ENCODE measurements at regions not wholly inside any gene's neighbourhood (a gene's known extent, or its start where the extent isn't known, plus 50 kb on each side); places are given as distances from the start of the nearest gene placed in this dataset.
"Not testable (repeated sequence)": the region's sequence is repeated elsewhere in the genome, so short reads cannot be mapped to it uniquely, and the experiment has no call there.

DNA sequence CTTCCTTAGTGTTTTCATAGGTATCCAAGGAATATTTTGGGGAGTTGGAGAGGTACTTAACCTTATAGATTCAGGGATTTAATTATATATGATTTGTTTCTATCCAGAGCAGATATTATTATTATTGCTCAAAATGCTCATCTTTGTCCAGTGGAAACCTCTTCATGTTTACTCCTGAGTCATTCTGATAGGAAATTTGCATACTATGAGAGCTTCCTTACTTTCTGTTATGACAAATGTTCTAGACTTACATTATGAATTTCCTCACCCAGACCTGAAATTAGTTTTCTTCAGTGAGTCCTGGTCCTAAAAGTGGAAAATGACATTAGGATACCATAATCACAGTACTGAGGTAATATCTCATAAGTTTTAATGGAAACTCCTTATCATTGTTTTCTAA, 57.5 kb upstream of the PLPPR5 start:
- H3K4me1 ChIP-seq (ENCODE audit: control insufficient read depth, insufficient read depth, low read length) = no peaks in the 10 kb centered on the region
- DNase-seq (ENCODE audit: low read depth) = no peak
- no peak overlapping the region for H3K4me3 ChIP-seq (ENCODE audit: low read length)
- no peaks in the 10 kb centered on the region for H3K9me3 ChIP-seq (ENCODE audit: control insufficient read depth, low read length)
- no peaks in the 10 kb centered on the region for H3K27me3 ChIP-seq (replicated peaks; ENCODE audit: control insufficient read depth, insufficient read depth, low read length)
- no peaks in the 10 kb centered on the region for H3K36me3 ChIP-seq (ENCODE audit: control insufficient read depth, insufficient read depth, low read length, severe bottlenecking)
- H3K9ac ChIP-seq (ENCODE audit: low read length) = no peak overlapping the region

DNA sequence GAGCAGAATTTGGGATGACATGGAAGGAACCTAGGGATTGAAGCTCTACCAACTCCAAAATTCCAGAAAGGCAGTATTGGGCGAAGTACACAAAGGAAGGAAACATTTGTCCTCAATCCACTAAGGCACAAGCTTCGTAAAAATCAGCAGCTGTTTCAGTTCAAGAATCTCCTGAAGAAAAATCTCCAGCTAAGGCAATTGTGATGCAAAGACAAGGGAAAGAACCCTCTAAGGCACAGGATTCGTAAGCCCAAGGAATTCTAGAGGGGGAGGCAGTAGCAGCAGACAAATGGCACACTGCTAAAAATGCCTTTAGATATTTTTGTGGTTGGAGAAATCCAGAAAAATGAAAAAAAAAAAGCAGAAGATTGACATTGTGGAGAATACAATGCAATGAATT, 64.5 kb upstream of the PLPPR5 start:
- DNase-seq (ENCODE audit: low read depth) = no peak
- Histone ChIP-seq H3K9me3 (ENCODE audit: control insufficient read depth, low read length) (no peaks in the 10 kb centered on the region), H3K9ac (ENCODE audit: low read length) (no peak overlapping the region), H3K36me3 (ENCODE audit: control insufficient read depth, insufficient read depth, low read length, severe bottlenecking) (no peaks in the 10 kb centered on the region), H3K4me1 (ENCODE audit: control insufficient read depth, insufficient read depth, low read length) (peaks cover 3% of the 10 kb centered on the region), H3K27me3 (replicated peaks; ENCODE audit: control insufficient read depth, insufficient read depth, low read length) (no peaks in the 10 kb centered on the region), H3K4me3 (ENCODE audit: low read length) (no peak overlapping the region)

DNA sequence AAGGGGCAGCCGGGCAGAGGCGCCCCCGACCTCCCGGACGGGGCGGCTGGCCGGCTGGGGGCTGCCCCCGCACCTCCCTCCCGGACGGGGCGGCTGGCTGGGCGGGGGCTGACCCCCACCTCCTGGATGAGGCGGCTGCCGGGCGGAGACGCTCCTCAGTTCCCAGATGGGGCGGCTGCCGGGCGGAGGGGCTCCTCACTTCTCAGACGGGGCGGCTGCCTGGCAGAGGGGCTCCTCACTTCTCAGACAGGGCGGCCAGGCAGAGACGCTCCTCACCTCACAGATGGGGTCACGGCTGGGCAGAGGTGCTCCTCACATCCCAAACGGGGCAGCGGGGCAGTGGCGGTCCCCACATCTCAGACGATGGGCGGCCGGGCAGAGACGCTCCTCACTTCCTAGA, 73.9 kb upstream of the PLPPR5 start:
- not testable (repeated sequence) for H3K36me3 ChIP-seq (ENCODE audit: control insufficient read depth, insufficient read depth, low read length, severe bottlenecking); H3K9ac ChIP-seq (ENCODE audit: low read length); H3K27me3 ChIP-seq (replicated peaks; ENCODE audit: control insufficient read depth, insufficient read depth, low read length); DNase-seq (ENCODE audit: low read depth); H3K4me1 ChIP-seq (ENCODE audit: control insufficient read depth, insufficient read depth, low read length); H3K4me3 ChIP-seq (ENCODE audit: low read length)
- peaks cover 12% of the 10 kb centered on the region for H3K9me3 ChIP-seq (ENCODE audit: control insufficient read depth, low read length)

DNA sequence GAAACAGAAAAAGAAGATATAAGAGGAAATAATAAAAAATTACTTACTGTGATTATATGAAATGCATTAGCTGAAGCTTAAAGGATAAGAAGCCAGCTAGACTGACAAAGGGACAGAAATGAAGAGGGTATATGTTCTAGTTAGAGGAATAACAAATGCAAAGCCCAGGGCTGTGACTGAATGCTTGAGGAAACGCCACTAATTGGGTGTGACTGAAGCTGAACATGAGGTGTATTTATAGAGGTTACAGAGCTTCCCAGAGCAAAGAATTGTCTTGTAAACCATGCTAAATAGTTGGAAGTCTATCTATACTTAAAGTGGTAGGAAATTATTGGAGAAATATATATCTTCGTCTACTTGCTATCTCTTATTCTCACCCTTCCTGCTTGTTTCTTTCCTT, 77.7 kb upstream of the PLPPR5 start:
- no peak for DNase-seq (ENCODE audit: low read depth)
- H3K9ac ChIP-seq (ENCODE audit: low read length) = no peak overlapping the region
- no peak overlapping the region for H3K4me3 ChIP-seq (ENCODE audit: low read length)
- no peaks in the 10 kb centered on the region for H3K4me1 ChIP-seq (ENCODE audit: control insufficient read depth, insufficient read depth, low read length)
- no peaks in the 10 kb centered on the region for H3K27me3 ChIP-seq (replicated peaks; ENCODE audit: control insufficient read depth, insufficient read depth, low read length)
- no peaks in the 10 kb centered on the region for H3K36me3 ChIP-seq (ENCODE audit: control insufficient read depth, insufficient read depth, low read length, severe bottlenecking)
- peaks cover 1% of the 10 kb centered on the region for H3K9me3 ChIP-seq (ENCODE audit: control insufficient read depth, low read length)

DNA sequence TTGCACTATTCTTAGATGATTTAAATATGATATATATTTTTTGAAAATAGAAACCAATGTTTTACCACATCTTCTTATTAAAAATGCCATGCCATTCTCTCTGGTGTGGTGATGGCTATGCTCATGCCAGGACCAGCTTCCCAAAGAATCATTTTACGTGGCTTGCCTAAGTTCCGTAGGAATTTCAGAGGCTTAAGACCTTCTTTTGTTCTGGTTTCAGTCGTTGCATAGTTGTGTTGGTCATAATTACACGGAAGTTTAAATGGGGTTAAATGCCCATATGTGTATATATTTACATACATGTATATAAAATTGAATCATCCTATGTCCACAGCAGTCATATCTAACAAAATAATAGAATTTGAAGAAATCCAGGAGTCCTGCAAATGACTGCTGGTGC, 78.7 kb upstream of the PLPPR5 start:
- Histone ChIP-seq H3K9me3 (ENCODE audit: control insufficient read depth, low read length) (no peaks in the 10 kb centered on the region), H3K4me3 (ENCODE audit: low read length) (no peak overlapping the region), H3K36me3 (ENCODE audit: control insufficient read depth, insufficient read depth, low read length, severe bottlenecking) (no peaks in the 10 kb centered on the region), H3K27me3 (replicated peaks; ENCODE audit: control insufficient read depth, insufficient read depth, low read length) (no peaks in the 10 kb centered on the region), H3K9ac (ENCODE audit: low read length) (no peak overlapping the region), H3K4me1 (ENCODE audit: control insufficient read depth, insufficient read depth, low read length) (no peaks in the 10 kb centered on the region)
- DNase-seq (ENCODE audit: low read depth) = no peak

DNA sequence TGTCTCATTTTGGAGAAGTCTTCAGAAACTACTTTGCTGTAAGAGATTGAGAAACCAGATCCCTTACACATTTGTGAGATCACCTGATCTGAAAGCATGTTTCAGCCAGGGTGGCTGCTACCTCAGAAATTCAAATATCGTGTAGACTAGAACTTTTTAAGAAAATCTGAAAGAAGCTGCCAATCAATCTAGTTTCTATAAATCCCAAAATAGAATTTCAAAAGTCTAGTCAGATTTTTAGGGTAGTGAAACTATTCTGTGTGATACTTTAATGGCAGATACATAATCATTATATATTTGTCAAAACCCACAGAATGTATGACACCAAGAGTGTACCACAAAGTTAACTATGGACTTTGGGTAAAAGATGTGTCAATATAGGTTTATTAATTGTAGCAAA, 79.9 kb upstream of the PLPPR5 start:
- Histone ChIP-seq H3K4me1 (ENCODE audit: control insufficient read depth, insufficient read depth, low read length) (no peaks in the 10 kb centered on the region), H3K36me3 (ENCODE audit: control insufficient read depth, insufficient read depth, low read length, severe bottlenecking) (no peaks in the 10 kb centered on the region), H3K27me3 (replicated peaks; ENCODE audit: control insufficient read depth, insufficient read depth, low read length) (no peaks in the 10 kb centered on the region), H3K4me3 (ENCODE audit: low read length) (no peak overlapping the region), H3K9ac (ENCODE audit: low read length) (no peak overlapping the region), H3K9me3 (ENCODE audit: control insufficient read depth, low read length) (no peaks in the 10 kb centered on the region)
- no peak for DNase-seq (ENCODE audit: low read depth)

DNA sequence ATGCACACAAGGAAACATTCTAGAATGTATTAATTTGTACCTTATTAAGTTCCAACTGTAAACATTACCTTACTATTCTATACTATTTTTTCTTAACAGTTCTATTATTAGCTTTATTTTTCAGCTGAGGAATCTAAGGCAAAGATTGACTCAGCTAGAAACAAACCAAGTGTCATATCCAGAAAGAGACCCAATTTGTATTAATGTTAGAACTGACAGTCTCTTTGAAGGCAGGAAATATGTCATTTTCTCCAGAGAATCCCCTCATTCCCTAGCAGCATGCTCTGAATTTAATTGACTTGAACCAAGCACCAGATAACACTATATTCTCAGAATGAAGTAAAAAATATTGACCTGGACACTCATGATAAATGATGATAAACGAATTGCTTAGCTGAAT, 81.4 kb upstream of the PLPPR5 start:
- Histone ChIP-seq H3K9ac (ENCODE audit: low read length) (no peak overlapping the region), H3K4me1 (ENCODE audit: control insufficient read depth, insufficient read depth, low read length) (no peaks in the 10 kb centered on the region), H3K4me3 (ENCODE audit: low read length) (no peak overlapping the region), H3K27me3 (replicated peaks; ENCODE audit: control insufficient read depth, insufficient read depth, low read length) (no peaks in the 10 kb centered on the region), H3K36me3 (ENCODE audit: control insufficient read depth, insufficient read depth, low read length, severe bottlenecking) (no peaks in the 10 kb centered on the region), H3K9me3 (ENCODE audit: control insufficient read depth, low read length) (no peaks in the 10 kb centered on the region)
- DNase-seq (ENCODE audit: low read depth) = no peak

DNA sequence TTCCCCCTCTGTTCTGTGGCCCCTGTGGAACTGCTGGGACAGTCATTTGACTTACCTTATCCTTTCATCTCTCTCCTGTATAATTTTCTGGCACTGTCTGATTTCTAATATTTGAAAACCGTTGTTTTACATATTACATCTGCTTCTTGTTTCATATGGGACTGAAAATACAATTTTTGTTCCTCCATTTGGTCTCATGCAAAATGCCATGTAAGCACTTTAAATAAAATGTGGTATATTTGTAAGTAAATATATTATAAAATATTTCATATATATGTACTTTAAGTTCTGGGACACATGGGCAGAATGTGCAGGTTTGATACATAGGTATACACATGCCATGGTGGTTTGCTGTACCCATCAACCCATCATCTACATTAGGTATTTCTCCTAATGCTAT, 93.9 kb upstream of the PLPPR5 start:
- Histone ChIP-seq H3K4me3 (ENCODE audit: low read length) (no peak overlapping the region), H3K27me3 (replicated peaks; ENCODE audit: control insufficient read depth, insufficient read depth, low read length) (no peaks in the 10 kb centered on the region), H3K9ac (ENCODE audit: low read length) (no peak overlapping the region), H3K36me3 (ENCODE audit: control insufficient read depth, insufficient read depth, low read length, severe bottlenecking) (no peaks in the 10 kb centered on the region), H3K4me1 (ENCODE audit: control insufficient read depth, insufficient read depth, low read length) (no peaks in the 10 kb centered on the region), H3K9me3 (ENCODE audit: control insufficient read depth, low read length) (peaks cover 17% of the 10 kb centered on the region)
- DNase-seq (ENCODE audit: low read depth) = no peak

DNA sequence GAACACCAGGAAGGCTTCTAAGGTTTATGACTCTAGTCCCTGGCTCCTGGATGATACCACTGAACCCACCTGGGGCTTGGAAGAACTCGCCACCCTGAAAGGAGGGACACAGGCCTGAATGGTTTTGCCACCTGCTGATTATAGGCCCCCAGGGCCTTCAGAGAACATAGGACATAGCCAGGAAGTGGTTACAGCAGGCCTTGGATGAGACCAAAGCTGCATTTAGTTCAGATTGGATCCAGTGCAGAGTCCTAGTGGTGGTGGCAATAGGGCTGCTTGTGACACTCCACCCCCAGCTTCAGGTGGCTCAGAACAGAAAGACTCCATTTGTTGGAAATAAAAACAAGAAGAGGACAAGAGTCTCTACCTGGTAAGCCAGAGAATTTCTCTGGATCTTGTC, 101.6 kb upstream of the PLPPR5 start:
- Histone ChIP-seq H3K36me3 (ENCODE audit: control insufficient read depth, insufficient read depth, low read length, severe bottlenecking) (no peaks in the 10 kb centered on the region), H3K27me3 (replicated peaks; ENCODE audit: control insufficient read depth, insufficient read depth, low read length) (no peaks in the 10 kb centered on the region)
- DNase-seq (ENCODE audit: low read depth) = no peak

DNA sequence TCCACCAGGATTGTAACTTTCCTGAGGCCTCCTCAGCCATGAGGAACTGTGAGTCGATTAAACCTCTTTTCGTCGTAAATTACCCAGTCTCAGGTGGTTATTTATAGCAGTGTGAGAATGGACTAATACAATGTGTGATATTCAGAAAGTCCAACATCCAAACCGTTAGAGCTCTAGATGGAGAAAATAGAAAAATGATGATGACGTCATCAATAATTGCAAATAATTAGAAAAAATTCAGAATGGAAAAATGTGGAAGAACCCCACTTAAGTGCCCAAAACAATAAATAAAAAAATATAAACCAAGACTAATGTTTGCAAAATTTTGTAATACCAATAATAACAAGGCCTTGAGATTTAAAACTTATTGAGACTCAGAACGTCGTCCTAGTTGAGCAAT, 103.0 kb upstream of the PLPPR5 start:
- DNase-seq (ENCODE audit: low read depth) = no peak
- H3K4me1 ChIP-seq (ENCODE audit: control insufficient read depth, insufficient read depth, low read length) = no peaks in the 10 kb centered on the region
- no peak overlapping the region for H3K4me3 ChIP-seq (ENCODE audit: low read length)
- H3K36me3 ChIP-seq (ENCODE audit: control insufficient read depth, insufficient read depth, low read length, severe bottlenecking) = no peaks in the 10 kb centered on the region
- no peaks in the 10 kb centered on the region for H3K27me3 ChIP-seq (replicated peaks; ENCODE audit: control insufficient read depth, insufficient read depth, low read length)
- H3K9ac ChIP-seq (ENCODE audit: low read length) = no peak overlapping the region
- no peaks in the 10 kb centered on the region for H3K9me3 ChIP-seq (ENCODE audit: control insufficient read depth, low read length)

More for the DNA sequence above, 101.6 kb upstream of the PLPPR5 start:
- no peaks in the 10 kb centered on the region for H3K4me1 ChIP-seq (ENCODE audit: control insufficient read depth, insufficient read depth, low read length)
- no peak overlapping the region for H3K9ac ChIP-seq (ENCODE audit: low read length)
- no peaks in the 10 kb centered on the region for H3K9me3 ChIP-seq (ENCODE audit: control insufficient read depth, low read length)
- no peak overlapping the region for H3K4me3 ChIP-seq (ENCODE audit: low read length)

DNA sequence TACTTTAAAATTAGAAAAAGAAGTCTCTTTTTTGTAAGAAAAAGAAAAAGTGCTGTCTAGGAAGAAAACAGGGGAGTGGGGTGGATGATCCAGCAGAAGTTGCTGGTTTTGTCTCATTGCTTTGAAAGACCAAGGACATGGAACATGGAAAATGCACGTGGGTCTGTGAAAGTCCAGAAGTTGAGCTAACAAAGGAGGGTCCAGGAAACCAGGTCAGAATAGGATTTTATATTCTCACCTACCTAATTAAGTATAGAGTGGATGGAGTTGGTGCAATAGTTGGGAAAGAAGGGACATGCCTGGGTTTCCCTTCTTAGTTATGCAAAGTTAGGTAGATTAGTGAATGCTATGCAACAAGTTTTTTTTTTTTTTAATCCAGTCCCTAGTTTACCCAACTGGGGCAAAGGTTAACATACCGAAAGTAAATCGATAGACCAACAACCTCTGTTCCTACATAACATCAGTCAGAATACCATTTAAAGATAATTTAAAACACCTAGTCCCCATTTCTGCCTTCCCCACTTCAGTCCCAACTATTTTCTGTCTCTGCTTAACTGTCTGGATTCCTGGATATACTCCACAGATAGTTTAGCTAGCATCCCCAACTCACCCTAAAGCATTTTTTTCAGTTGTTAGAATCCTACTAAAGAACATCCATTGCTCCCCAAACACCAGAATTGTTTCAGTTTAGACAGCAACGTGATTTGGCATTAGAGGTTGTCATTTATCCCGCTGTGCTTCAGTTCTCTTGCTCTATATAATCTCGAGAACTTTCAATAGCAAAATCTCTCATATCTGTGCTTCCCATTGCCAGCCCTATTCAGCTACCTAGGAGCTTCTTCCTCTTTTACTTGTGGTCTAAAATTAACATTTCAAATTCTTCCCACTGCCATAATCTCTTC, 105.7 kb upstream of the PLPPR5 start:
- H3K4me3 ChIP-seq (ENCODE audit: low read length) = no peak overlapping the region
- H3K9ac ChIP-seq (ENCODE audit: low read length) = no peak overlapping the region
- H3K36me3 ChIP-seq (ENCODE audit: control insufficient read depth, insufficient read depth, low read length, severe bottlenecking) = no peaks in the 10 kb centered on the region
- H3K4me1 ChIP-seq (ENCODE audit: control insufficient read depth, insufficient read depth, low read length) = no peaks in the 10 kb centered on the region
- H3K27me3 ChIP-seq (replicated peaks; ENCODE audit: control insufficient read depth, insufficient read depth, low read length) = no peaks in the 10 kb centered on the region
- DNase-seq (ENCODE audit: low read depth) = no peak
- H3K9me3 ChIP-seq (ENCODE audit: control insufficient read depth, low read length) = no peaks in the 10 kb centered on the region

DNA sequence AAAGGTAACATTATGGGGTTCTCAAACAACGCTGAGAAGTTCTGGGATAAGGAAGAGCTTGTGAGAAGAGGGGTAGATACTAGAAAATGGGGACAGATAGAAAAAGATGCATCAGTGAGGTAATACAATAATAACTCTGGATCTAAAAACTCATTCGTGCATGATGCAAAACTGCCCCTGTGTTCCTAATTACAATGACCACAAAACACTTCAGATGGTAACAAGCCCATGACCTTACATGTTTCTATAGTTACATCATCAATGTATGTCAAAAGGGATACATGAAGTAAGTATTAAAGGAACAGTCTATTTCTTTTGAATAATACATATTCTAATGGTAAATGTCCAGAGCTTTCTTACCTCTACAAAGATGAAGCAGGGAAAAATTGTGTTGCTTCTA, 110.6 kb upstream of the PLPPR5 start:
- DNase-seq (ENCODE audit: low read depth) = no peak
- no peak overlapping the region for H3K9ac ChIP-seq (ENCODE audit: low read length)
- no peaks in the 10 kb centered on the region for H3K27me3 ChIP-seq (replicated peaks; ENCODE audit: control insufficient read depth, insufficient read depth, low read length)
- H3K36me3 ChIP-seq (ENCODE audit: control insufficient read depth, insufficient read depth, low read length, severe bottlenecking) = no peaks in the 10 kb centered on the region
- H3K4me3 ChIP-seq (ENCODE audit: low read length) = no peak overlapping the region
- no peaks in the 10 kb centered on the region for H3K9me3 ChIP-seq (ENCODE audit: control insufficient read depth, low read length)
- no peaks in the 10 kb centered on the region for H3K4me1 ChIP-seq (ENCODE audit: control insufficient read depth, insufficient read depth, low read length)
